NCI-H1417 (cell line): ENCODE measurements at regions not wholly inside any gene's neighbourhood (a gene's known extent, or its start where the extent isn't known, plus 50 kb on each side); places are given as distances from the start of the nearest gene placed in this dataset.
A peak's percentile ranks its signal among the peaks of the same experiment; 100 is the strongest.

Experiments
- DNase-seq, 3 experiments: peaks; one replicate each; lab custom pipeline; 2025; lab: John Stamatoyannopoulos, UW

DNA sequence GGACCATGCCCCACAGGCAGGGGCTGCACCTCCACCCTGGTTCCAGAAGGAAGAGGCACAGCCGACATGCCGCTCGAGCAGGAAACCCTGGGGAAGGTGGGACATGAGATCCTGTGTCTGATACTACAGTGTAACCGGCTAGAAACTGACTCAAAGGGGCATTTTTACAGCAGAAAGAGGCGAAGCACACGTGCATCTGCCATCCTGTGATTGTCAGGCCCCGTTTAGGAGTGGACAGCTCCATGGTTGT lies 62.7 kb downstream of the SIK1 start:
- DNase-seq = no peak

DNA sequence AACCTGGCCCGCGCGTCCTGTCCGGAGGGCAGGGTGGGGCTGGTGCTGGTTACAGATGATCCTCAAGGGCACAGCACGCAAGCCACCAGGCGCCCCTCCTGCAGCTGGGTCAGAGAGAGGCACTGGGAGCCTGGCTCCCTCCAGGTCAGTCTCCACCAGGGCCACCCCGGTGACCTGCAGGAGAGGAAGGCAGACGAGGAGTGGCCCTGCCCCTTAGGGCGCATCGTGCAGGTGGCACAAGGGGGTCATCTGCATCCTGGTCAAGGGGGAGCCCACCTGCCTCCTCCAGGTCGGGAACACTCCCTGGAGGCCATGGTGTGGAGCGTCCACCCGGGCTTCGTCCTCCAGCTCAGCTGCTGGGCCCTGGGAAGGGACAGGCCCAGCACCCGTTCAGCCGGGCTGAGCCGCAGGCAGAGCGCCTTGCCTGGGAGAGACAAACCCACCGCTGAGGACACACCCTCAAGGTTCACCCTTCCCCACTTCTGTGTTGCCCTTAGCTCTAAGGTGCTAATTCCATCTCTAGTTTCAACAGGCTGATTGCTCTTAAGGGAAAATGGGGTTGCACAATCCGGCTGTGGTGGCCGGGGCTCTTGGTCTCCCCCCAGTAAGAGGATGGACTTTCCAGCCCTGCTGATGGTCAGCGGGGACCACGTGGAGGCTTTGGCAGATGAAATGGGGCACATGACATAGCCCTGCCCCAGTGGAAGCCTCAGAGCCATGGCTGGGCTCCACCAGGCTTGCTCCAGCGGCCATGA lies 63.2 kb downstream of the SIK1 start:
- no peak for DNase-seq

DNA sequence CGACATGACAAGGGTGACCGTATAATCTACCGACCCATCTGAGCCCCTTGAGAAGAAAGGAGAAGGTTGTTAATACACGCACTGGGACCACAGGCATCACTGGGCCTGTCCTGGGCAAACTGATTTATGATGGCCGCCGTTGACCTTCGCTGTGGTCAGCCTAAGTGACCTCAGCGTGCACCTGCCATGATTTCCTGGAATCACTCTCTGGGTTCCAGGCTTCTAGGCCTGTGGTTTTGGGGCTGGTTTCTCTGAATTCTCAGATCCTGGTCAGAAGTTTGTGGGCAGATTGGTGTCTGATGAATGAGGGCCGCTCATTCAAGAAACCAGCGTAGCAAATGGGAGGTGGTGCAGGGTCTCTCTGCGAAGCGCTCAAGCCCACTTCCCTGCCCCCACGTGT lies 64.0 kb downstream of the SIK1 start:
- no peak for DNase-seq

DNA sequence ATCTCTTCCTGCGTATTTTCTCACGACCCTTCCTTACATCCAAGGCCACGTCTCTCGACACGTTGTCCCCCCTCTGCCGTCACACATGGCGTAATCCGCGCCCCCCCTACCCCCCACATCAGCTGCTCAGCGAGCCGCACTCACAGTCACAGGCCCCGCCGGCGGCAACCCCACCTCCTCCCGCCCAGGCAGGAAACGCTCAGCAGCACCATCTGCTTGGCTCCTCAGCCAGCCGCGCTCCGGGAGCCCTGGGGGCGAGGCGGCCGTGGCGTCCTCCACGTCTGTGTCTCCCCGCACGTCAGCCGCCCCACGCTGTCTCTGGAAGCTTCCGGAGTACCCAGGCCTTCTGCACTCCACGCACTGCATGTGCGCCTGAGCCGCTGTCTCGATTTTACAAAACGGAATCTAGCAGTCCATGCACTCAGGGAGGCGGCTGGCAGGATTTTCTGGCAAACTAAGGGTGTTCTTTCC lies 64.6 kb downstream of the SIK1 start:
- DNase-seq = peak in 2 of 3 experiments; percentile 57 to 64

DNA sequence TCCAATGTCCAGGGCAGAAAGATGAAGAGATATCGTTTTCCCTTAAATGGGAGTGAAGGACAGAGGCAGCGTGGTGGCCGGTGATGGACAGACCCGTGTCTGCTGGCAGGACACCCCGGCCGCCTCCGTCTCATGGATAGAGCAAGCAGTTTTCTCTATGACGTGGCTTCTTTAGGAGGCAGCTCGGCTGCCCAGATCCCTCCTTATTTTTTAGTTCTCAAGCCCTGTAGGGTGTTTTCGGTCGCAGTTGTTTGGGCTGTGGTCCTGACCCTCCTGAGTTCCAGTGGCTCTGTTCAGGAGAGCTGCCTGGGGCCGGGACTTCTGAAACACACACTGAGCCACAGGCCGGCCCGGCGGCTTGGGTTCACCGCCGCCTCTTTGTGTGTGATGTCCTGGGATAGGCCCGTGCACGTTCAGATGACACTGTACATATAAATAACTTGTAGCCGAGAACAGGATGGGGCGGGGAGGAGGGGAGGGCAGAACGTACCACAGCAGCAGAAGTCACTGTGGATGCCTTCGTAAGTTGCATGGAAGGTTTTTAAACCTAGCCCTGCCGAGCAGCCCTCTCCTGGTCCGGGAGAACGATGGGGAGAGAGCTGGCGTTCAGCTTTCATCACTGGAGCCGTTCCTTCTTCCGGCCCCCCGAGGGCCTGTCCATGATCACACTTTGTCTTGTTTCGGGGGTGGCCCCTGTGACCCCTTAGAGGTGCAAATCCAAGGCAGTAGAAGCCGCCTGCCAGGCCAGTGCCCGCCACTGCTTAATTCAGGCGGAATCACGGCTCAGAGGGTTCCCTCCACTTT lies 65.2 kb downstream of the SIK1 start:
- no peak for DNase-seq

DNA sequence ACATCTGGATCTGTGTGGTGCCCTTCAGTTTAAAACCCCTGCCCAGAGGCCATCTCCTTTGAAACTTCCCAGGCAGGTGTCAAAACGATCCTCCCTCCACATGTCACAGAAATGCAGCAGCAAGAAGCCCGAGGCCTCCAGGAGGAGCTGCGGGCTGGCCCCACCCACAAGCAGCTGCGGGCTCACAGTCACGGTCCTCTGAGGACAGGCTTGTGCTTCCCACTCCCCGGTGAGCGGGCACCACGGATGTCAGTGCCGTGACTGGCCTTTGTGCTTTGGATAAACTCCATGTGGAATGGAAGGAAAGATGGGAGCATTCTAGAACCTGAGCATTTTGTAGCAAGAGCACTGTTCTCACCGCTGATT lies 65.8 kb downstream of the SIK1 start:
- DNase-seq = peak; percentile 34 to 69 (median 34)

DNA sequence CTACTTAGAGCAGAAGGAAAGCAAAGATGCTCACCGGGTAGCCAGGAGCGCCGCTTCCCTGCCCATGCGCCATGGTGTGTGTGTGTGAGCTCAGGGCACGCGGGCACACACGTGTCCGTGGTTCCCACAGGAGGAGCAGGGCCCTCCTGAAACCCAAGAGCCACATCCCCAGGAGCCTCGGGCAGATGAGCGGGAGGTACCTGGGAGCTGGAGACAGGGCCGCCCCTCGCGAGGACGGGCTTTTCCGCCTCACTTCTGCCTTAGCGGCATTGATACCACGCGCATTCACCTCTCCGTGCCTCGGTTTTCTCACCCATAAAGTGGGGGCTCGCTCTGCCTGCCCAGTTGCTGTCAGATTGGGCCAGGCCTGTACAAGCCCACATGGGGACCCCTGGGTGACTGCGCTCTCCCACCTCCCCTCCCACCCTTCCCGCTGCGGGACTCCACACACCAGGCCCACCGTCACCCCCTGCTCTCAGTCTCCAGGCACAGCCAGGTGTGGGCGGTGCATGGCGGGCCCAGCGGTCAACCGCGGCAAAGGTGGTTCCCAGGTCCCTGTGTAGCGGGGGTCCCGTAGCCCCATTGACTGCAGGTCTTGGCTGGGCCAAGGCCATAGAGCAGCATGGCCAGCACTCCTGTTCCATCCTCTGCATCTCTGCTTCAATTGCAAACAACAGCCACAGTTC lies 66.3 kb downstream of the SIK1 start:
- no peak for DNase-seq

DNA sequence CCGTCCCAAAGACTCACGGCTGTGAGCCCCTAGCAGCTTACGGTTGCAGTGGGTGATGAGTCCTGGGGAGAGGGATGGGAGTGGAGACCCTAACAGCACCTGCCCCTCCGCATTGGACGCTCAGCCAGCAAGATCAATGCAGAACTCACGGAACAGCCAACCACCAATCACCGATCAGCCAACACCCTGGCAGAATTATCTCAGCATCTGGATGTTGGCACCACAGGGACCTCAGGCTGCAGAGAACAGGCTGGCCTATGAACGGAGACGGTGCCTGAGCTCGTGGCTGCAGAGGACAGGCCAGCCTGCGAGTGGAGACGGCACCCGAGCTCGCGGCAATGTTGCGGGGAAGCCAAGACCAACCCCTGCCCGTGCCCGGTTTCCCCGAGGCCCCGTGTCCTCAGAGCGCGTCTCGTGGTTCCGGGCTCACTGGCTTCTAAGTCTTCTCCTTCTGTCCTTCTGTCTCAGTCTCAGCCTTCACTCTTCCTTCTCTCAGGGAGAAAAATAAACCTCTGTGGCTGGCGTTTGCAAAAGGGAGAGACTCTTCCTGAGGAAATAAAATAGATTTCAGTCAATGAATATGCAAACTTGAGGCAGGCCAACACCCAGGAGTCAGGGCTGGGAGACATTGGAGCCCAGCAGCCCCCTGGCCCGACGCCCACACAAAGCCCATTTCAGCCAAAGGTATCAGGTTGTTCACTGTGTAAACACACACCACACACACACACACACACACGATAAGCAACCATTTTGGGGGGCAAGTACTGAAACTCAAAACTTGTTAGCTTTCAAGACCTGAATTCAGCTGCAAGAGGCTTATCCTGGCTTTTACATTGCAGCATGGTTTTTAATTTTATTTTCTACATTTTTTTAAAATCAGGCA lies 67.8 kb downstream of the SIK1 start:
- DNase-seq = no peak

DNA sequence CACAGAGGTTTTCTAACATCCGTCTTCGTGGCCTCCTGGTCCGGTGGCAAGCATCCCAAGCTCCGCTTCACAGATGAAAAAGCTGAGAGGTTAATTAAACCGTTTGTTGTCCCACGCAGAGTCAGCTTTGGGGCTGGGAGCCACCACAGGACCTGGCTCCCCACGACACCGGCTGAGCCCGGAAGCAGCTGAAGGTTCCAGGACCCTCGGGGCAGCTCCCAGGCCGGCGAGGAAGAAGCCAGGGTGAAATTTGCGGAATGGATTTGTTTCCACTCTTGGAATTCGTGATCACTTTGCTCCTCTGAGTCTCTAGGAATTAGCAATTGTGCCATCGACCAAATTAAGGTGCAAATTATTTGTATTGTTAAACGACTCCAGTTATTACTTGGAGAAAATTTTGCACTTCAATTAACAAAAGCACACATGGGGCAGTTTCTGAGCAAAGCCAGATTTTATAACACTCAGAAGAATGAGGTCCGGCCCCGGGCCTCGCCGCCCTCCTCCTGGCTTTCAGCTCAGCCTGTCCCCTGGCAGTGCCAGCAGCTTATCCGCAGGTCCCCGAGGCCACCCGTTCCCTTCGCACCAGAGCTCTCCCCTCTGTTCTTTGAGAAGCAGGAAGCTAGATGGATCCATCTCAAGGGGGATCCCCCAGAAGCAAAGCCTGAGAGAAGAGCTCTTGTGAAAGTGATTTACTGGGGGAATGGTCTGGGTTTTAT lies 69.1 kb downstream of the SIK1 start:
- no peak for DNase-seq

DNA sequence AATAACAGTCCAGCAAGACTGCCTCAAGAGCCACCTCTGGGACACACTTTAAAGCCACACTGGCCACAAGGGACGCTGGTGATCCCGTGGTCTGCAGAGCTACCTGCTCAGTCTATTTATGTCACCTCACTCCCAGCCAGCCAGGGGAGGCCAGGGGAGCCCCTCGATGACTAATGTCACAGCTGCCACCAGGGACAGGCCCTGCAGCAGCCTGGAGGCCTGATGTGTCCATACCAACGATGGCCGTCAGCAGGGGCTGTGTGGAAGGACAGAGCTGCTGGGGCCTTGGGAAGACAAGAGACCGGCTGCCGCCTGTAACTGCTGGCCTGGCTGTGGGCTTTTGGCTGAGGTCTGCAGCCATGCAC lies 71.0 kb downstream of the SIK1 start:
- DNase-seq = peak; percentile 58 to 77 (median 60)

DNA sequence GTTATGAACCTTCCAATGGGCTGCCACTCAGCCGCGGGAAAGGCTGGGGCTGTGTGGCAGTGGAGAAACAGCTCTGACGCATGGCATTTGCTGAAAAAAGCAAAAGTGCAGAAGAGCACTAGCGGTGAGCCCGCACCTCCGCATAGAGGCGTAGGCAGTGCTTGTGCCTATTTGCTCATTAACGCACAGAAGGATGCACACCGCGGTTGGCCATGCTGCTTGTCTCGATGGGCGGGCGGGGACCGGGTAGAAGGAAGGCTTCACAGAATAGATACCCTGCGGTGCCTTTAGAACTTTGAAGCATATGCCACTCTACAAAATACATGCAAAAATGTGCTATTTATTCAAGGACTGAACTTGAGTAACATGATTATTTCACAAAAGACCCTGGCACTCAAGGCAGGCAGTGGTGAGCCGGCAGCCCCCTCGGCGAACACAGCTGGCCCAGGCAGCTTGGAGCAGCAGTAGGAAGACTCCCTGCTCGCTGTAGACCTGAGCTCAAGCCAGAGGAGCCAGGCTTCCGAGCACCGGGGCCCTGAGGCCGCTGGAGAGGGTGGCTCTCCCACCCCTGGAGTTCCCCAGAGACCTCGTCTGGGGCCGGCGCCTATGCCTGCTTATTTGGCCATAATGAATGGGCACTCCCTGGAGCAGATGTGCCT lies 71.5 kb downstream of the SIK1 start:
- peak; percentile 58 to 82 (median 64) for DNase-seq

DNA sequence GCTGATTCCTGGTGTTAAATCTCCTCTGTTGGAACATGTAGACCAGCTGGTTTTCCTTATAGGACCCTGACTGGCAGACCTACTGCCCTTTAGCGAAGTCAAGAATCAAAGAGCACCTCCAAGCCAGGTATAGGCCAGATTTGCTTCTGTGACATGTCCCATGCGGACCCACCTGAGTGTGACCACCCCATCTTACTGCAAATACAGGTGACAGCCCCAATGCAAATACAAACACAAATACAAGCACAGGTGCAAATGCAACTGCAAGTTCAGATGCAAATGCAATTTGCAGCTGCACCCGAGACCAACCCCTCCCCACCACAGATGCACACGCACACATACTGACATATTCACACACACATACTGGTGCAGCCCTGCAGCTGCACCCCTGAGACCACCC lies 72.3 kb downstream of the SIK1 start:
- DNase-seq = no peak

DNA sequence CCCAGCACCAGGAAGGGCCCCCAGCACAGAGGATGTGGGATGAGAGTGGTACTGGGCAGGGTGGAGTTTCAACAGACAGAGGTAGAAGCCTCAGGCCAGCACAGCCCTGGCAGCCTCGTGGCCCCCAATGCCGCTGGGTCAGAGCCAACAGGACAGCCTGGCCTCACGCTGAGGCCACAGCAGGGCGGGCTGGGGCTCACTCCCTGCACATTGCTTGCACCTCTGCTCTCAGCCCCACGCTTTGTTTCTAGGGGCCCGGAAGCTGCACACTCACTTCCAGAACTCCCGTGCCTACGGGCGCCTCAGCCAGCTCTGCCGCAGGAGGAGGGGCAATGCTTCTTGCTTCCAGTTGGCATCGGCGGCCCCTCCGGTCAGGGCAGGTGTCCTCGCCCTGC lies 72.9 kb downstream of the SIK1 start:
- DNase-seq = peak in 2 of 3 experiments; percentile 73 to 82

DNA sequence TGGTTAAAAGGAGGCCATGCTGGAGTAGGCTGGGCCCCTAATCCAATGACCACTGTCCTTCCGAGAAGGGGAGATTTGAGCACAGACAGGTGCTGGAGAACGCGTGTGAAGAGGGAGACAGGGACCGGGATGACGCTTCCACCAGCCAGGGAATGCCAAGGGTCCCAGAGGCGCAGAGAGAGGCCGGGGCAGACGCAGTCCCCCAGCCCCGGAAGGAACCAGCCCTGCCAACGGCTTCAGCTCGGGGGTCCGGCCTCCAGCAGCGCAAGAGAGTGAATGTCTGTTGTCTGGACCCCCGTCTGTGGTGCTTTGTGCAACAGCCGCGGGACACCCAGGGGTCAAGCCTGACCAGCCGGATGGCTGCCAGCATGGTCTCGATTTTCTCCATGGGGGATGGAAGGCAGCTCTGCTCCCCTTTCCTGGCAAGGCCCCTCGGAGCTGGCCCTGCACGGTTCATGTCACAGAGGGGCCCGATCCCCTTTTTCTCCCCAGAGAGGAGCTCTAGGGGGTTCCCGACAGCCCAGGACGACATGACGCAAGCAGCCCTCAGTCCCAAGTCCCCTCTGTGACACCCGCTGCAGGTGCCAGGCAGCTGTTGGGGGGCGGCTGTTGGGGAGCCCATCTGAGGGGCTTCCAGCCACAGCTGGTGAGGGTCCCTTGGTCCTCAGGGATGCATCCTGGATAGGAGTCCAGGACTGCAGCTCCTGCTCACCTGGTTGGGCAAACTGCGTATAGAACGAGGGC lies 73.5 kb downstream of the SIK1 start:
- DNase-seq = no peak

DNA sequence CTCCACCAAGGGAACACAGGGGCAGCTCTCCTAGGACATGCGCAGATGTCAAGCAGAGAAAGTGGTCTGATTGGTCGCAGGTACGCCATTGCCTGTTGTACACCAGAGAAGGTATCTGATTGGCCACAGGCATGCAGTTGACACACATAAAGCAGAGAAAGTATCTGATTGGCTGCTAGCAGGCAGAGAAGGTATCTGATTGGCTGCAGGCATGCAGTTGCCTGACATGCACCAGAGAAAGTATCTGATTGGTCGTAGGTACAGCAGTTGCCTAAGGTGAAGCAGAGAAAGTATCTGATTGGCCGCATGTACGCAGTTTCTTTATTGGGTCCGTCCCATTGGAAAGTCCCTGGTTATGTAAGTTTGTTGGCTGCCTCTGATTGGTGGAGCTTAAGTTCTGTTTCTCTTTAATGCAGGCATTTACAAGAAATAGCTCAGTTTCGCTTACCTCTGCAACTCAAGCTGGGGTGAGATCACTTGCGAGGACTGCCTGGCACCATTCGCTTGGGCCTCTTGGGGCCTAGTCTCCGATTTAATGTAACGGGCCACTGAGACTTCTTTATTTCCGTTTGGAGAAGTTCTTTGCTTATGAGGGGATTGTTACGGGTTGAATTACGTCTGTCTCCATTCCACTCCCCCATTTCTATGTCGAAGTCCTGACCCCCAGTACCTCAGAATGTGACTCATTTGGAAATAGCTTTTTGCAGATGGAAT lies 74.2 kb downstream of the SIK1 start:
- no peak for DNase-seq

DNA sequence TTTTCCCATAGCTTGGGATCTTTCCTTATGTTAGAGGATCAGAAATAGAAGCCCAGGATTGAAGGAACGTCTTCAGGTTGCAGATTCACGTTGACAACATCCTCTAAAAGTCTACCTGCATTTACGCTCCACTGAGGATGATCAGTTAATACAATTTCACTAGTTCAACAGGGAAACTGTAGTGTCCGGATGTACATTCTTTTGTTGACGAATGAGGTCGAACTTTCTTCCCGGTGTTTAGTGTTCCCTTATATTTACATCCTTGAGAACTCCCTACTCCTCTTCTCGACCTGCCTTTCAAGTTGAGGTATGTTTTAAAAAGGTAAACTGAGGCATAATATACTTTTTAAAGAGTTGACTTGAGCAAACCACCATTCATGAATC lies 74.8 kb downstream of the SIK1 start:
- DNase-seq = no peak

DNA sequence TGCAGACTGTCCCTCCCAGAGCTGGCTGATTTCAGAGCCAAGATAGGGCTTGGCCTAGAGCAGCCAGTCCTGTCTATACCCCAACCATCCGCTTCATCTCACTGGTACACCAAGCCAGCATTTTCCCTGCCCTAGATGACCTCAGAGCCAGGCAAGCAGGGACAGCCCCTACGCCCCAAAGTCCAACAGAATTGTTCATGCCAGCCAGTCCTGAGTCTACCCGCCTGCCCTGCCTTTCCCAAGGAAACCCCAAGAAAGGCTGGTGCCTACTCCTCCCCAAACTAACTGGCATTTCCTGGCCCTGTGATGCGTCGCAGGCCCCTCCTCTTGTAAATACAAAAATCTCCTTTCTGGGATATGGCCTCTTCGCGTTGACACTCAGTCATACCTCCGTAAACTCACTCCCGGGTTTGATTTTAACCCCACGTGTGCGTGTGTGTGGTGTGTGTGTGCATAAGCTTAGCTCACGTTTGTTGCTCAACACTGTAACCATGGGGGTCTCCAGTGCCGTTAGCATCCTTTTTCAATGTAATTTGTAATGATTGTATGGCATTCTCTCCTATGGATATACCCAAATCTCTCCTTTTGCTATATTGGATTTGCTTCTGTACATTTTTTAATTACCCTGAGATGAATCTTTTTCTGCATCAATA lies 75.3 kb downstream of the SIK1 start:
- no peak for DNase-seq

DNA sequence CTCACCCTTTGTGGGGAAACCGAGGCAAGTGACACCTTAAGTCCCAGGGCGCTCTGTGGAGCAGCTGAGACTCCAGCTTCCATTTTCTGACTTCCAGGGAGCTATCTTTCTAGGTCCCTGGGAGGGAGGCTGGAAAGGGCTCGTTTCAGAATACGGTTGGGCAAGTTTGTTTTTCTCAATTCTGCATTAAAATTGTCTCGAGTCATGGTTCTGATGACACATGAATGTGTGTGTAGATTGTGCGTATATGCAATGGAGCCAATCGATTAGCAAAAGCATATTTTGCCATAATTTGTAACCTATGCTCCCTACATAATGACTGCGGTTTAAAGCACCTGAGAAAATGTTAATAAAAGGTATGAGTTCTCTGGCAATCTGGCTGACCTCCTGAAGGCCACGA lies 77.3 kb downstream of the SIK1 start:
- no peak for DNase-seq

DNA sequence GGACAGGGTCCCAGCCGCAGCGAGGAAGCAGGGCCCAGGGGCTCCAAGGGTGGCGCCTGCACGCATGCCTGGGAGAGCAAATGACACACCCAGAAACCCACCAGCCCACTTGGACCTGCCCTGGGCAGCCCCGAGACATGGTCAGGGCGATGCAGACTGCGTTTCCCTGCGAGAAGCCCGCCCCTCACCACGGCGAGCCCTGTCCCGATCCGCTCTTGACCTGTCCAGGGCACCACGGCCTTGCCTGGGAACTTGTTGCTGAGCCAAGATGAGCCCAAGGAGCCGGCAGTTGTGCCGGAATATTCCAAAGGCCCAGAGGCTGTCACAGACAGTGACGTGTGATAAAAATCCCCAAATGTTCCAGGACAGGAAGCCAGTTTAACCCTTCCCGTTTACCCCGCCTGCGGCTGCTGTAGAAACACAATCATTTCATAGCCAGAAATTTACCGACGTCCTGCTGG lies 78.1 kb downstream of the SIK1 start:
- no peak for DNase-seq
